ENCODE measurements at regions not wholly inside any gene's neighbourhood (a gene's known extent, or its start where the extent isn't known, plus 50 kb on each side); places are given as distances from the start of the nearest gene placed in this dataset.

- DNase-seq (ENCODE audit: low spot score), result peak; percentile 50
Measured at GRCh38 chr18:51398104-51398503, 200.6 kb upstream of the MEX3C start.

GRCh38 chr18:51399491-51400122, 202.1 kb upstream of the MEX3C start:
- peak; percentile 71 for DNase-seq (ENCODE audit: low spot score)

GRCh38 chr18:51400721-51401120, 203.2 kb upstream of the MEX3C start:
- peak; percentile 25 for DNase-seq (ENCODE audit: low spot score)

- DNase-seq (ENCODE audit: low spot score), result no peak
Measured at GRCh38 chr18:51401912-51402311, 204.4 kb upstream of the MEX3C start.

- no peak for DNase-seq (ENCODE audit: low spot score)
Measured at GRCh38 chr18:51404620-51405019, 207.1 kb upstream of the MEX3C start.

- no peak for DNase-seq (ENCODE audit: low spot score)
Measured at GRCh38 chr18:51405683-51406477, 208.4 kb upstream of the MEX3C start.

- no peak for DNase-seq (ENCODE audit: low spot score)
Measured at GRCh38 chr18:51417643-51418483, 220.4 kb upstream of the MEX3C start.

GRCh38 chr18:51425475-51425874, 228.0 kb upstream of the MEX3C start:
- no peak for DNase-seq (ENCODE audit: low spot score)

- DNase-seq (ENCODE audit: low spot score), result no peak
Measured at GRCh38 chr18:51425889-51426288, 228.4 kb upstream of the MEX3C start.

GRCh38 chr18:51426996-51427395, 229.5 kb upstream of the MEX3C start:
- no peak for DNase-seq (ENCODE audit: low spot score)

GRCh38 chr18:51429644-51430043, 232.2 kb upstream of the MEX3C start:
- no peak for DNase-seq (ENCODE audit: low spot score)

GRCh38 chr18:51430538-51430937, 233.1 kb upstream of the MEX3C start:
- no peak for DNase-seq (ENCODE audit: low spot score)

- no peak for DNase-seq (ENCODE audit: low spot score)
Measured at GRCh38 chr18:51433296-51433695, 235.8 kb upstream of the MEX3C start.

GRCh38 chr18:51433881-51434280, 236.4 kb upstream of the MEX3C start:
- DNase-seq (ENCODE audit: low spot score), result no peak

GRCh38 chr18:51437280-51438271, 240.1 kb upstream of the MEX3C start:
- DNase-seq (ENCODE audit: low spot score), result no peak

GRCh38 chr18:51438797-51439350, 241.4 kb upstream of the MEX3C start:
- peak; percentile 12 for DNase-seq (ENCODE audit: low spot score)

GRCh38 chr18:51442012-51442411, 244.5 kb upstream of the MEX3C start:
- DNase-seq (ENCODE audit: low spot score), result no peak

GRCh38 chr18:51446571-51447210, 249.2 kb upstream of the MEX3C start:
- no peak for DNase-seq (ENCODE audit: low spot score)

- DNase-seq (ENCODE audit: low spot score), result no peak
Measured at GRCh38 chr18:51447351-51448342, 250.2 kb upstream of the MEX3C start.

Measured in umbilical cord (tissue), 1 donor.